ENCODE measurements at regions not wholly inside any gene's neighbourhood (a gene's known extent, or its start where the extent isn't known, plus 50 kb on each side); places are given as distances from the start of the nearest gene placed in this dataset.

DNA sequence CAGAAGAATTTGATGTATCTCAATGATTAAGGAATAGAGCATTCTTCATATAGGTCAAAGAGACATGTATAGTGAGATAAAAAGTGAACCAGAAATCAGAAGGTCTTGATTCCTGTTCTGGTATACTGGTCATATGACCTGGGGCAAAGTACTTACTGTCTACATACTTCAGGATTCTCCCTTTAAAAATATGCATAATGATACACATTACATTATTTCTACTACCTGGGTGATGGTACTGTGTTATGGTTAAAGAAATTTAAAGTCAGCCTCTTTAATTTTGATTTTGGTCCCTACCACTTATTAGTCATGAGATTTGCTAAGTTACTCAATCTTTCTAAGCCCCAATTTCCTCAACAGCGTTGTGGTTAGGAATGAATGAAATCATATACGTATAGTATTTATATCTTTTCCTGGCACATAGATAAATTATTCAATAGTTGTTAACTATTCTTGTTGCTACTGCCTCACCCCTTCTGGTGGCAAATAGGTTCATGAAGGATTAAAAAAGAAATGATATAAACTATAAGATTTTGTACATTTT is 984.1 kb downstream of the TLE4 start:
- in situ Hi-C loops (cut with MboI): no loop called here
- no peak overlapping the region for H2AFZ ChIP-seq (ENCODE audit: control insufficient read depth, low read depth, low read length)
- WGBS (ENCODE audit: insufficient coverage, insufficient replicate concordance, low lambda C conversion rate, missing lambda C conversion rate): 0% methylated on average over 2 of the region's 2 CpGs
- TF ChIP-seq RB1 (IDR thresholded peaks at IDR 0.05; ENCODE audit: borderline replicate concordance) (no peak), YY1 (IDR thresholded peaks at IDR 0.05; ENCODE audit: low read depth, low read length) (no peak), ESRRA (IDR thresholded peaks at IDR 0.05; ENCODE audit: low read length) (no peak), NFYB (IDR thresholded peaks at IDR 0.05; ENCODE audit: insufficient read depth, low read depth, low read length) (no peak), SPI1 (IDR thresholded peaks at IDR 0.05; ENCODE audit: borderline replicate concordance, insufficient read depth, low read depth, low read length) (no peak), ZNF622 (IDR thresholded peaks at IDR 0.05) (no peak), SMAD1 (IDR thresholded peaks at IDR 0.05; ENCODE audit: low read depth, partially characterized antibody) (no peak), SREBF1 (IDR thresholded peaks at IDR 0.05; ENCODE audit: low read length) (no peak), HDGF (IDR thresholded peaks at IDR 0.05) (no peak)
- TF ChIP-seq, protein P1, sequence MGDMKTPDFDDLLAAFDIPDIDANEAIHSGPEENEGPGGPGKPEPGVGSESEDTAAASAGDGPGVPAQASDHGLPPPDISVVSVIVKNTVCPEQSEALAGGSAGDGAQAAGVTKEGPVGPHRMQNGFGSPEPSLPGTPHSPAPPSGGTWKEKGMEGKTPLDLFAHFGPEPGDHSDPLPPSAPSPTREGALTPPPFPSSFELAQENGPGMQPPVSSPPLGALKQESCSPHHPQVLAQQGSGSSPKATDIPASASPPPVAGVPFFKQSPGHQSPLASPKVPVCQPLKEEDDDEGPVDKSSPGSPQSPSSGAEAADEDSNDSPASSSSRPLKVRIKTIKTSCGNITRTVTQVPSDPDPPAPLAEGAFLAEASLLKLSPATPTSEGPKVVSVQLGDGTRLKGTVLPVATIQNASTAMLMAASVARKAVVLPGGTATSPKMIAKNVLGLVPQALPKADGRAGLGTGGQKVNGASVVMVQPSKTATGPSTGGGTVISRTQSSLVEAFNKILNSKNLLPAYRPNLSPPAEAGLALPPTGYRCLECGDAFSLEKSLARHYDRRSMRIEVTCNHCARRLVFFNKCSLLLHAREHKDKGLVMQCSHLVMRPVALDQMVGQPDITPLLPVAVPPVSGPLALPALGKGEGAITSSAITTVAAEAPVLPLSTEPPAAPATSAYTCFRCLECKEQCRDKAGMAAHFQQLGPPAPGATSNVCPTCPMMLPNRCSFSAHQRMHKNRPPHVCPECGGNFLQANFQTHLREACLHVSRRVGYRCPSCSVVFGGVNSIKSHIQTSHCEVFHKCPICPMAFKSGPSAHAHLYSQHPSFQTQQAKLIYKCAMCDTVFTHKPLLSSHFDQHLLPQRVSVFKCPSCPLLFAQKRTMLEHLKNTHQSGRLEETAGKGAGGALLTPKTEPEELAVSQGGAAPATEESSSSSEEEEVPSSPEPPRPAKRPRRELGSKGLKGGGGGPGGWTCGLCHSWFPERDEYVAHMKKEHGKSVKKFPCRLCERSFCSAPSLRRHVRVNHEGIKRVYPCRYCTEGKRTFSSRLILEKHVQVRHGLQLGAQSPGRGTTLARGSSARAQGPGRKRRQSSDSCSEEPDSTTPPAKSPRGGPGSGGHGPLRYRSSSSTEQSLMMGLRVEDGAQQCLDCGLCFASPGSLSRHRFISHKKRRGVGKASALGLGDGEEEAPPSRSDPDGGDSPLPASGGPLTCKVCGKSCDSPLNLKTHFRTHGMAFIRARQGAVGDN (IDR thresholded peaks at IDR 0.05): no peak
- TF ChIP-seq, protein P2, sequence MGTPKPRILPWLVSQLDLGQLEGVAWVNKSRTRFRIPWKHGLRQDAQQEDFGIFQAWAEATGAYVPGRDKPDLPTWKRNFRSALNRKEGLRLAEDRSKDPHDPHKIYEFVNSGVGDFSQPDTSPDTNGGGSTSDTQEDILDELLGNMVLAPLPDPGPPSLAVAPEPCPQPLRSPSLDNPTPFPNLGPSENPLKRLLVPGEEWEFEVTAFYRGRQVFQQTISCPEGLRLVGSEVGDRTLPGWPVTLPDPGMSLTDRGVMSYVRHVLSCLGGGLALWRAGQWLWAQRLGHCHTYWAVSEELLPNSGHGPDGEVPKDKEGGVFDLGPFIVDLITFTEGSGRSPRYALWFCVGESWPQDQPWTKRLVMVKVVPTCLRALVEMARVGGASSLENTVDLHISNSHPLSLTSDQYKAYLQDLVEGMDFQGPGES (IDR thresholded peaks at IDR 0.05): no peak
- TF ChIP-seq, protein P3, sequence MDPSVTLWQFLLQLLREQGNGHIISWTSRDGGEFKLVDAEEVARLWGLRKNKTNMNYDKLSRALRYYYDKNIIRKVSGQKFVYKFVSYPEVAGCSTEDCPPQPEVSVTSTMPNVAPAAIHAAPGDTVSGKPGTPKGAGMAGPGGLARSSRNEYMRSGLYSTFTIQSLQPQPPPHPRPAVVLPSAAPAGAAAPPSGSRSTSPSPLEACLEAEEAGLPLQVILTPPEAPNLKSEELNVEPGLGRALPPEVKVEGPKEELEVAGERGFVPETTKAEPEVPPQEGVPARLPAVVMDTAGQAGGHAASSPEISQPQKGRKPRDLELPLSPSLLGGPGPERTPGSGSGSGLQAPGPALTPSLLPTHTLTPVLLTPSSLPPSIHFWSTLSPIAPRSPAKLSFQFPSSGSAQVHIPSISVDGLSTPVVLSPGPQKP (IDR thresholded peaks at IDR 0.05; ENCODE audit: low read depth, low read length): no peak
- TF ChIP-seq, protein P4, sequence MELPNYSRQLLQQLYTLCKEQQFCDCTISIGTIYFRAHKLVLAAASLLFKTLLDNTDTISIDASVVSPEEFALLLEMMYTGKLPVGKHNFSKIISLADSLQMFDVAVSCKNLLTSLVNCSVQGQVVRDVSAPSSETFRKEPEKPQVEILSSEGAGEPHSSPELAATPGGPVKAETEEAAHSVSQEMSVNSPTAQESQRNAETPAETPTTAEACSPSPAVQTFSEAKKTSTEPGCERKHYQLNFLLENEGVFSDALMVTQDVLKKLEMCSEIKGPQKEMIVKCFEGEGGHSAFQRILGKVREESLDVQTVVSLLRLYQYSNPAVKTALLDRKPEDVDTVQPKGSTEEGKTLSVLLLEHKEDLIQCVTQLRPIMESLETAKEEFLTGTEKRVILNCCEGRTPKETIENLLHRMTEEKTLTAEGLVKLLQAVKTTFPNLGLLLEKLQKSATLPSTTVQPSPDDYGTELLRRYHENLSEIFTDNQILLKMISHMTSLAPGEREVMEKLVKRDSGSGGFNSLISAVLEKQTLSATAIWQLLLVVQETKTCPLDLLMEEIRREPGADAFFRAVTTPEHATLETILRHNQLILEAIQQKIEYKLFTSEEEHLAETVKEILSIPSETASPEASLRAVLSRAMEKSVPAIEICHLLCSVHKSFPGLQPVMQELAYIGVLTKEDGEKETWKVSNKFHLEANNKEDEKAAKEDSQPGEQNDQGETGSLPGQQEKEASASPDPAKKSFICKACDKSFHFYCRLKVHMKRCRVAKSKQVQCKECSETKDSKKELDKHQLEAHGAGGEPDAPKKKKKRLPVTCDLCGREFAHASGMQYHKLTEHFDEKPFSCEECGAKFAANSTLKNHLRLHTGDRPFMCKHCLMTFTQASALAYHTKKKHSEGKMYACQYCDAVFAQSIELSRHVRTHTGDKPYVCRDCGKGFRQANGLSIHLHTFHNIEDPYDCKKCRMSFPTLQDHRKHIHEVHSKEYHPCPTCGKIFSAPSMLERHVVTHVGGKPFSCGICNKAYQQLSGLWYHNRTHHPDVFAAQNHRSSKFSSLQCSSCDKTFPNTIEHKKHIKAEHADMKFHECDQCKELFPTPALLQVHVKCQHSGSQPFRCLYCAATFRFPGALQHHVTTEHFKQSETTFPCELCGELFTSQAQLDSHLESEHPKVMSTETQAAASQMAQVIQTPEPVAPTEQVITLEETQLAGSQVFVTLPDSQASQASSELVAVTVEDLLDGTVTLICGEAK (IDR thresholded peaks at IDR 0.05; ENCODE audit: borderline replicate concordance): no peak

More for the DNA sequence above, 984.1 kb downstream of the TLE4 start:
- CTCF ChIA-PET: interaction anchor here (0.7 kb wide), 1 partner anchor 194 kb away, joined by 3 read pairs; no protein-coding TSS in a partner anchor
- intact Hi-C loops (cut with micrococcal nuclease; ENCODE audit: unreplicated experiment): loop anchor here (10.0 kb wide), 1 partner anchor 51 kb away; no protein-coding TSS in a partner anchor
- no TSS peak for BruUV-seq (replicated peaks)
- no peaks in the 10 kb centered on the region for H3K36me3 ChIP-seq (ENCODE audit: control insufficient read depth in 2 of 2, insufficient read depth in 2 of 2, low read length in 1 of 2)
- SMC1A ChIA-PET (ENCODE audit: uncharacterized antibody, unreplicated experiment): no interaction called here
- H3K4me3 ChIP-seq: no peak overlapping the region
- no peak for DNase-seq (ENCODE audit: low read depth, low spot score)
- no peaks in the 10 kb centered on the region for H3K4me1 ChIP-seq (ENCODE audit: control insufficient read depth, insufficient read depth, low read length)
- RAD21 ChIA-PET (ENCODE audit: unreplicated experiment): no interaction called here
- no peak for ATAC-seq
- FAIRE-seq: no peak
- H3K4me2 ChIP-seq (ENCODE audit: control insufficient read depth, insufficient read depth): no peak overlapping the region
- no peak overlapping the region for H3K9ac ChIP-seq (ENCODE audit: control insufficient read depth, insufficient read depth, low read length)
- H3K79me2 ChIP-seq (ENCODE audit: control insufficient read depth, insufficient read depth, low read length): no peaks in the 10 kb centered on the region
- POLR2A ChIA-PET: no interaction called here
- no peaks in the 10 kb centered on the region for H4K20me1 ChIP-seq (ENCODE audit: control insufficient read depth, insufficient read depth)
- no peaks in the 10 kb centered on the region for H3K9me3 ChIP-seq (replicated peaks; ENCODE audit: control insufficient read depth, insufficient read depth, low read length)
- no peak overlapping the region for H3K27ac ChIP-seq (ENCODE audit: control insufficient read depth, insufficient read depth)
- no peaks in the 10 kb centered on the region for H3K27me3 ChIP-seq (replicated peaks in 1 of 2; ENCODE audit: control insufficient read depth in 2 of 2, insufficient read depth in 2 of 2, low read length in 1 of 2)

Measured in GM12878 (cell line).